Common myeloid progenitor, CD34-positive (primary cell): ENCODE measurements at regions not wholly inside any gene's neighbourhood (a gene's known extent, or its start where the extent isn't known, plus 50 kb on each side); places are given as distances from the start of the nearest gene placed in this dataset.
"Not testable (repeated sequence)": the region's sequence is repeated elsewhere in the genome, so short reads cannot be mapped to it uniquely, and the experiment has no call there.

Experiments used
- CTCF ChIA-PET: fragments of 350-600 bp; sonication (Branson Sonifier 250); formaldehyde crosslinking; loops from one replicate; lab custom pipeline; 2021; ENCODE audit warnings: antibody characterized with exemption; lab: Charles Lee
- POLR2A ChIA-PET: fragments of 350-600 bp; sonication (Branson Sonifier 250); formaldehyde crosslinking; loops from one replicate; lab custom pipeline; 2021; ENCODE audit warnings: antibody characterized with exemption; lab: Charles Lee
- DNase-seq, 3 donors: peaks; one replicate each; pipeline versions ENCODE4 v3.0.0 to v3.0.0-alpha.2; 2013
- H3K27ac ChIP-seq, 2 experiments: 1 replicate in 1 of 2; 2 replicates in 1 of 2; pipeline ENCODE4 v1.7.0; 2013; ENCODE audit warnings: inconsistent platforms in 2 of 2, low read length in 2 of 2, mild to moderate bottlenecking in 2 of 2, low read depth in 1 of 2, moderate library complexity in 1 of 2; ENCODE audit not compliant: severe bottlenecking in 2 of 2, insufficient read depth in 1 of 2, poor library complexity in 1 of 2
- H3K27me3 ChIP-seq, 5 experiments: replicated peaks in 2 of 5; 1 replicate in 3 of 5; 2 replicates in 2 of 5; pipeline versions ENCODE4 v1.6.1 to v1.7.0; 2013; ENCODE audit warnings: low read length in 4 of 5, mild to moderate bottlenecking in 2 of 5, moderate library complexity in 2 of 5, inconsistent platforms in 1 of 5; ENCODE audit not compliant: insufficient read depth in 5 of 5, control insufficient read depth in 4 of 5
- H3K36me3 ChIP-seq, 4 experiments: 1 replicate in 2 of 4; 2 replicates in 2 of 4; pipeline versions ENCODE4 v1.6.1 to v1.7.0; 2013; ENCODE audit warnings: low read length in 3 of 4, control low read depth in 1 of 4, mild to moderate bottlenecking in 1 of 4; ENCODE audit not compliant: control insufficient read depth in 4 of 4, insufficient read depth in 4 of 4
- H3K4me1 ChIP-seq, 4 experiments: 1 replicate in 3 of 4; 2 replicates in 1 of 4; pipeline versions ENCODE4 v1.6.1 to v1.7.1; 2013; ENCODE audit warnings: low read length in 3 of 4, mild to moderate bottlenecking in 3 of 4, control low read depth in 1 of 4, inconsistent platforms in 1 of 4, moderate library complexity in 1 of 4; ENCODE audit not compliant: control insufficient read depth in 4 of 4, insufficient read depth in 4 of 4; ENCODE audit errors: control extremely low read depth in 1 of 4
- H3K4me3 ChIP-seq, 7 experiments: 1 replicate in 4 of 7; 2 replicates in 3 of 7; pipeline versions ENCODE4 v1.5.1 to v1.7.0; 2013; ENCODE audit warnings: mild to moderate bottlenecking in 7 of 7, low read length in 6 of 7, moderate library complexity in 6 of 7, inconsistent platforms in 2 of 7, low read depth in 2 of 7, control low read depth in 1 of 7; ENCODE audit not compliant: insufficient read depth in 4 of 7, control insufficient read depth in 1 of 7; ENCODE audit errors: extremely low read depth in 1 of 7
- H3K9me3 ChIP-seq, 5 experiments: 1 replicate in 4 of 5; 2 replicates in 1 of 5; pipeline versions ENCODE4 v1.6.1 to v1.7.1; 2013; ENCODE audit warnings: low read length in 4 of 5, mild to moderate bottlenecking in 2 of 5, inconsistent platforms in 1 of 5, low read depth in 1 of 5, moderate library complexity in 1 of 5; ENCODE audit not compliant: control insufficient read depth in 4 of 5, insufficient read depth in 2 of 5; ENCODE audit errors: control extremely low read depth in 1 of 5
- WGBS: methylation state at CpG from one replicate; pipeline ENCODE4 v1.1.5; 2013; ENCODE audit not compliant: insufficient coverage; 5-methylcytosine and 5-hydroxymethylcytosine counted together

DNA sequence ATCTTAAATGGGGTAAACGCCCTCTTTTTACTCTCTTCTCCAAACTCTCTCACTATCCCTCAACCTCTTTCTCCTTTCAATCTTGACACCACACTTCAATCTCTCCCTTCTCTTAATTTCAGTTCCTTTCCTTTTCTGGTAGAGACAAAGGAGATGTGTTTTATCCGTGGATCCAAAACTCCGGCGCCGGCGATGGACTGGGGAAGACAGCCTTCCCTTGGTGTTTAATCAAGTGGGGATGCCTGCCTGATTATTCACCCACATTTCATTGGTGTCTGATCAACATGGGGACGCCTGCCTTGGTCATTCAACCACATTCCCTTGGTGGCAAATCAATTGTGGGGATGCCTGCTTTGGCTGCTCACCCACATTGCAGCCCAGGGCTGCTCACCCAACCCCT, 205.3 kb upstream of the FKBP1C start:
- DNase-seq, H3K27ac ChIP-seq, H3K27me3 ChIP-seq, H3K9me3 ChIP-seq, H3K36me3 ChIP-seq, H3K4me3 ChIP-seq, CTCF ChIA-PET, POLR2A ChIA-PET, H3K4me1 ChIP-seq: not testable (repeated sequence)
- 90% methylated on average over 6 of the region's 7 CpGs for WGBS

DNA sequence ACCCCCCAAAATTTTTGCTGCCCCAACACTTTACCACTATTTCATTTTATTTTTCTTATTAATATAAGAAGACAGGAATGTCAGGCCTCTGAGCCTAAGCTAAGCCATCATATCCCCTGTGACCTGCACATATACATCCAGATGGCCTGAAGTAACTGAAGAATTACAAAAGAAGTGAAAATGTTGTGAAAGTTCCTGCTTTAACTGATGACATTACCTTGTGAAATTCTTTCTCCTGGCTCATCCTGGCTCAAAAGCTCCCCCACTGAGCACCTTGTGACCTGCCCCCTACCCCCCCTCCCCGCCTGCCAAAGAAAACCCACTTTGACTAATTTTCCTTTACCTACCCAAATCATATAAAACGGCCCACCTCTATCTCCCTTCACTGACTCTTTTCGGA, 200.3 kb upstream of the FKBP1C start:
- H3K4me1 ChIP-seq, H3K27me3 ChIP-seq, DNase-seq, H3K27ac ChIP-seq, H3K36me3 ChIP-seq, H3K9me3 ChIP-seq, CTCF ChIA-PET, H3K4me3 ChIP-seq, POLR2A ChIA-PET: not testable (repeated sequence)
- 80% methylated on average over 1 of the region's 3 CpGs for WGBS

DNA sequence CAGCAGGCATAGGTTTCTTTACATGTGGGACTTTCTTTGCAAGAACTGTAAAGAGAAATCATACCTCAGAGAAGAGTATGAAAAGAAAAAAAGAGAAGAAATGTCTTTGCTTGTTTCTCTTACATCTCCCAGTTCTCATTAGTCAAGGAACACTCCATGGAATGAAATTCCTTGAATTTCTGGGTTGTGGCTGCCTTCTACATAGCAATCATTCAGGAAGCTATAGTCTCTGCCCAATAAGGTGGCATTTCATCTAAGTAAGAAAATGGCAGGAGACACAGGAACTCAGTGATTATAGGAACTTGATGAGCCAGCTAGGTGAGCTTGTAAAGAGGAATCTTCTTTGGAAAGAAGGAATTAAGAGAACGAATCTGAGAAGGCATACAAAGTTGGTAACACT, 197.0 kb upstream of the FKBP1C start:
- H3K9me3 ChIP-seq, result no peaks in the 10 kb centered on the region
- no peaks in the 10 kb centered on the region for H3K4me1 ChIP-seq
- WGBS, result no CpG with 5 or more reads among the region's 1 CpG
- no peaks in the 10 kb centered on the region for H3K36me3 ChIP-seq
- ChIA-PET CTCF (no interaction called here), POLR2A (no interaction called here)
- H3K27ac ChIP-seq, result no peak overlapping the region
- no peak overlapping the region for H3K4me3 ChIP-seq
- H3K27me3 ChIP-seq, result no peaks in the 10 kb centered on the region
- no peak for DNase-seq

DNA sequence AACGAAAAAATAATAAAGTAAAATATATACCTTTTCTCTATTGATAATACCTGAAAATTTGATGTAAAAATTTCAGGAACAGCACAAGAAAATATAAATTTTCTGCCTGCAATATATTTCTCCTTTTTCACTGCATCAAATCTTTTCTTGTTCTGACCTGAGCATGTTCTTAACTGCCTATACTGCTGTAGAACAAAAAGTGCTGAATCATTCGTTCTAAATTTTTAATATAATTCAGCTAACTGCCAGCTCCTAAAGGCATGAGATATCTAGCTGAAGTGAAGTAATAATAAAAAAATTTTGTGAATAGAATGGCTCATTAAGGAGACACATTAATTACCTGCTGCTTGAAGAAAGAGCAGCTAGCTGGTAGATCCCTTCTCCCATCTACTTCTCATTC, 188.6 kb upstream of the FKBP1C start:
- H3K27ac ChIP-seq, result no peak overlapping the region
- H3K4me1 ChIP-seq, result no peaks in the 10 kb centered on the region
- H3K9me3 ChIP-seq, result no peaks in the 10 kb centered on the region
- no CpG with 5 or more reads among the region's 2 CpGs for WGBS
- no peak for DNase-seq
- H3K4me3 ChIP-seq, result no peak overlapping the region
- no peaks in the 10 kb centered on the region for H3K36me3 ChIP-seq
- CTCF ChIA-PET, result no interaction called here
- H3K27me3 ChIP-seq, result no peaks in the 10 kb centered on the region
- POLR2A ChIA-PET, result no interaction called here

DNA sequence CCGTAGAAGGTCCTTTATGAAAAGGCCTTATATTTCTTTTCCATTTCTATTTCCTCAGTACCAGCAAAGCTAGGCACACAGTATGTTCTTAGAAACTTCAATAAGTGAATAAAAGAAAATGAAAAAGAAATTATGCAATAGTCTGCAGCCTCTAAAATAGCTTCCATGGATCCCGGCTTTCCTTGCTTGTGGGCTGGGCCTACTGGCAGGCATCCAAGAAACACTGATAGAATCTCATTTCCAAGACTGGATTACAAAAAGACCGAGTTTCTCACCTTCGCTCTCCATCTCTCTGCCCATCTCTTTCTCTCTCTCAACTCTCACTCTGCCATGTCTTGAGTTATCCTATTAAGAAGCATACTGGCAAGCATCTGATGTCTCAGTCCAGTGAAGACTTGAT, 187.5 kb upstream of the FKBP1C start:
- Histone ChIP-seq H3K4me3 (no peak overlapping the region), H3K4me1 (no peaks in the 10 kb centered on the region), H3K36me3 (no peaks in the 10 kb centered on the region), H3K27ac (no peak overlapping the region), H3K9me3 (no peaks in the 10 kb centered on the region), H3K27me3 (no peaks in the 10 kb centered on the region)
- no peak for DNase-seq
- CTCF ChIA-PET, result no interaction called here
- WGBS, result no CpG with 5 or more reads among the region's 4 CpGs
- POLR2A ChIA-PET, result no interaction called here

DNA sequence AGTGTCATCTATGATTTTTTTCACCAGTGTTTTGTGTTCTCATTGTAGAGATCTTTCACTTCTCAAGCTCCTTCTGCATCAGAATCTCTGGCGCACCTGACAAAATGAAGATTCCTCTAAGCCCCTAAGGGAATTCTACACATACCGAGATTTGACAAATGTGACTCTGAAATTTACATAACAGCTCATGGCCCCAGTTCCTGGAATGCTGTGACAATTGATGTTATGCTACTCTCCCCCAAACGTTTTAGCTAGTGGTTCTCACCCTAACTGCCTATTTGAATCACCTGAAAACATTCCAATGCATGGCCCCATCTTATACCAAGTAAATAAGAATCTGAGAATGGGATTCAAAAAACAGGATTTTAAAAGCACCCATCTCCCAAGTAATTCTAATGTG, 162.1 kb upstream of the FKBP1C start:
- H3K4me1 ChIP-seq, result no peaks in the 10 kb centered on the region
- H3K9me3 ChIP-seq, result peaks cover 0 to 2% (median 0%) of the 10 kb centered on the region in 5 experiments
- ChIA-PET POLR2A (no interaction called here), CTCF (no interaction called here)
- no peaks in the 10 kb centered on the region for H3K36me3 ChIP-seq
- no peak for DNase-seq
- H3K27me3 ChIP-seq, result no peaks in the 10 kb centered on the region
- no peak overlapping the region for H3K27ac ChIP-seq
- no peak overlapping the region for H3K4me3 ChIP-seq
- WGBS, result 94% methylated on average over 2 of the region's 3 CpGs

DNA sequence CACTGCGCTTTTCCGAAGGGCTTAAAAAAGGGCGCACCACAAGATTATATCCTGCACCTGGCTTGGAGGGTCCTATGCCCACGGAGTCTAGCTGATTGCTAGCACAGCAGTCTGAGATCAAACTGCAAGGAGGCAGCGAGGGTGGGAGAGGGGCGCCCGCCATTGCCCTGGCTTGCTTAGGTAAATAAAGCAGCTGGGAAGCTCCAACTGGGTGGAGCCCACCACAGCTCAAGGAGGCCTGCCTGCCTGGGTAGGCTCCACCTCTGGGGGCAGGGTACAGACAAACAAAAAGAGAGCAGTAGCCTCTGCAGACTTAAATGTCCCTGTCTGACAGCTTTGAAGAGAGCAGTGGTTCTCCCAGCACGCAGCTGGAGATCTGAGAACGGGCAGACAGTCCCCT, 158.1 kb upstream of the FKBP1C start:
- H3K36me3 ChIP-seq, POLR2A ChIA-PET, H3K27me3 ChIP-seq, DNase-seq, H3K9me3 ChIP-seq, CTCF ChIA-PET, H3K27ac ChIP-seq, H3K4me3 ChIP-seq, H3K4me1 ChIP-seq: not testable (repeated sequence)
- WGBS, result 96% methylated on average over 7 of the region's 9 CpGs
